HG03196 (cell line): ENCODE measurements at regions not wholly inside any gene's neighbourhood (a gene's known extent, or its start where the extent isn't known, plus 50 kb on each side); places are given as distances from the start of the nearest gene placed in this dataset.

Source experiments
- ATAC-seq: cut with Tn5 transposase; IDR thresholded peaks from one replicate; pipeline ENCODE4 v1.9.1; 2021; ENCODE audit not compliant: unreplicated experiment

DNA sequence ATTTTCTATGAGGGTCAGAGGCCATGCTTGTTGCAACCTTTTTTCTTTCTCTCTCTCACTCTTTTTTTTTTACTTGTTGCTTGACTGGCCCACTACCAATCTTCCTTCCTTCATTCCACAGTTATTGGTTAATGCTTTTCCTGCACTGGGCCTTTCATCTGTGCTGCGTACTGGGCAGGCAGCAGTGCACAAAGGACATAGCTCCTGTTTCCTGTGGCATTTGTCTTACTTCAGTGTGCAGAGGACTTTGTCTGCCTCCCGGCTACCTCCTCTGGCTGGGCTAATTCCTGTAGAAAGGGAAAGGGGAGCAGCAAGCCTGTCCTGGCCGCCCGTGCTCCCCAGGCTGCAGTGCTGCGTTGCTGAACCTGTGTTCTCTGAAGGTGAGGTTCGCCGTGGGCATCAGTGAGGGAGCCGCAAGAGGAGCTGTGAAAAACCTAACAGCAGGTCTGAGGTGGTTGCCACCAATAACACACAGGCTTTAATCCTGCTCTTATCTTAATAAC, 93.7 kb upstream of the RGMA start:
- no peak for ATAC-seq

DNA sequence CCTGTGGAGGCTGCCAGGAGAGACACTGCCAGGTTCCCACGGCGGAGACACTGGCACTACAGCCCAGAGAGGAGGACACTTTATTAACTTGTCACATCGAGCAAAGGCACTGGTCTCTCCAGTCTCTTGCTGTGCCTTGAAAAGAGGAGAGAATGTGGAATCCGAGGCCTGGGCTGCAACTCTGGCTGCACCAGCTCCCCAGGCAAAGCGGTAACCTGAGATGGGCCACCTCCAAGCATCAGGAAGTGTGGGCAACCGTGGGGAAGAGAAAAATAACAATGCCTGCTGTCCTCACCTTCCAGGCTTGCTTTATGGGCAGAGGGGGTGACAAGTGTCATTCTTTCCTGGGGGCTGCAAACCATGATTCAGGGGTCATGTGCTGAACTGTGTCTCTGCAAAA, 91.6 kb upstream of the RGMA start:
- no peak for ATAC-seq

DNA sequence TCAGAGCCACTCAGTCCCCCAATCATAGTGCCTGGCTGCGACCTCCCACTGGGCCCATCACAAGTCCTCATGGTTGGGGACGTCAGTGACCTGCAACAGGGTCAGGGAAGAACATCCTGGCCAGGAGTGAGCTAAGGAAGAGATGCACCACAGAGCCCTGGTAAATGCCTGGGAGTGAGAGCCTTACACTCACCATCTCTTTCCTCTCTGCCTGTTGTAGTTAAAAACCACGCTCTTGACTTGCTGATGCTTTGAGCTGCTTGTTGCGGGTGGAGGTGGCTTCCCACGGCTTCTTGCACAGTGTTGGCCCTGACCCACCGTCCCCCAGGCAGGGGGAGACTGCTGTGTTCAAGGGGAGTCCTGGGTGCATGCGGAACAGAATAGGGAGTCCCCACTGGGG, 91.1 kb upstream of the RGMA start:
- ATAC-seq = no peak

DNA sequence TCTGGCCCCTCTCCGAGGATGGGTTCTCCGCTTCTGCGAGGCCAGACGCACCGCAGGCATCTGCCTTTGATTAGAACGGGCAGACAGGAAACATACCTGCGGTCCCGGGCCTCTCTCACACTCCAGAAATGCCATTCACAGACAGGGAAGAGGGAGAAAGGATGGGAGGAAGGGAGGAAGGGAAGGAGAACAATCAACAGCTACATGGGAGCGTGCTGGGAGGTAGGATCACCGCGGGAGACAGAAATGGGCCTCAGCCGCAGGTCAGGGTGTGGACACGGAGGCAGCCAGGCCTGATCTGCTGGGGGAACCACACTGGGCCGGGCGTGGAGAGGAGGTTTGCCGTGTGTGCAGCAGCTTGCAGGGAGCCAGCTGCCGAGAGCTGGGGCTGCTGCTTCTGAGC, 90.7 kb upstream of the RGMA start:
- no peak for ATAC-seq

DNA sequence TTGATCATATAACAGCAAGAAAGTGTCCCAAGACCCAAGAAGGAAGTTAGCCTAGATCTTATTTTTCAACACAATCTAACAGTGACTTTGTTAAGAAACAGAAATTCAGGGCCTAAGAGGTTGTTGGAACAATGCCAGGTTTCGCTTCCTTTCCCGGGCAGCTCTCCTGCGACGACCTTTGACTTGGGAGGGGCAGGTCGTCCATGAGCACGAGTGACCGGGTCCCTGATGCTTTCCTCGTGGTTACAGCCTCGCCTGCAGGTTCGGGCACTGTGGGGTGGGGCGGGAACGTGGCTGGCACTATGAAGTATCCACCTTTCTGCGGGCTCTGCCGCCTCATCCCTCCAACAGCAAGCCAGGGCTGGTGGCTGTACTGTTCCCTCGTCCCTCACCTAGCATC, 90.1 kb upstream of the RGMA start:
- ATAC-seq = no peak

DNA sequence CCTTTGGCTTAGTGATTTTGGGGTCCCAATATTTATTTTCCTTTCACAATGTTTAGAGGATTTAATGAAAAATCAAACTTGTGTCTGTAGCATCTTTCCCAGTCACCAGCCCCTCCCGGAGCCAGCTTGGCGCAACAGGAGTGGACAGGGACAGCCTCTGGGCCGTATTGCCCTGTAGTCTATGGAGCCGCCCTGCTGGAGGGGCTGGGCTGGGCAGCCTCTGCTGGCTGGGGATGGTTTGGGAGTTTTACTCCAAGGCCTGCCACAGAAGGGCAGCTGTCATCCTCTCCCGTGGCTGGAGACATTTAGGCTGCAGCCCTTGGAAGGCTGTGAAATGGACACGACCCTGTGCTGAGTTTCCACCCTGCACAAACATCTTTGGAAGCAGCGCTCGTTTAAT, 89.4 kb upstream of the RGMA start:
- ATAC-seq = no peak

DNA sequence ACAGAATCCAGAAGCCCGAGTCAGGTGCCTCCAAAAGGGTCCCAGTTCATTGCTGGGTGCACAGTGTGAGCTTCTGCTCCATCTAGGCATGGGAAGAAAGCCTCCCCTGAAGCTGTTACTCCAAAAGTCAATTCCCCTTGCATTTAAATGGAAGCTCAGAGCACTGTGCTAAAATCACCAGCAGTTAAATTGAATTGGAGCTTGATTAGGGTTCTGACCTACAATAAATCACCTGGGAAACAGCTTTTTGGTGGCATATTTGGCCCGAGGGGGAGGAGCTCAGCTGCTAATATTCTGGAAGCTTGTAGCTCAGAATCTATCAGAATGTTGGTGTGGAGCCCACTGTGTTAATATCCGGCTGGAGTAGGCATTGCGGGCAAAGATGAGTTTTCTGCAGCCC, 87.1 kb upstream of the RGMA start:
- no peak for ATAC-seq

DNA sequence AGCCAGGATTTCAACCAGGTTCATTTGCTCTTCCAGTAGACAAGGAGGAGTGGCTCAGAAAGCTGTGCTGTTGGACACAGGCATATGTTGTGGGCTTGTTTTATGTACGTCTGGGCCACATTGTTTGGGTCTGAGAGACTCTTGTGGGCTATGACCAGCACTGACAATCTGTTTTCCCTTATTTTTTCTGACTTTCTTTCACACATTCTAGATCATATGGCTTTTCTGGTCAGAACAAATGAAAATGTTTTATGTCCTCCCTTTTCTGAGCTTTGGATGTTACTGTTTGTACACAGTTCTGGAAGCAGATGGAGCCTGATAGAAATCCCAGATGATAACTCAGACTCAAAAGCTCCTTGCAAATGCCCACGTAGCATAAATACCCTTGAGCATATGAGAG, 85.8 kb upstream of the RGMA start:
- no peak for ATAC-seq

DNA sequence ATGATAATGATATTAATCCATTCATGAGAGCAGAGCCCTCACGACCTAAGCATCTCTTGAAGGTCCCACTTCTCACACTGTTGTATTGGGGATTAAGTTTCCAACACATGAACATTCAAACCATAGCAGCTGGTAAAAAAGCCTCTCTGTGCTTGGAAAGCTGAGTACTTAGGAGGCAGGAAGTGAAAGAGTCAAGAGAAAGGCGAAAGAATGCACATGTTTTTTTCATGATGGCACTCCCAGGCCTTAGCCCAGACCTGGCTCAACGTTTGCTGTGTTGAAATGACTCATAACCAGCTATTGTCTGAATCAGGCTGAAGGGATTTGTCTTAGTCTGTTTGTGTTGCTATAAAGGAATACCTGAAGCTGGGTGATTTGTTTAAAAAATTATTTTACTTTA, 84.4 kb upstream of the RGMA start:
- no peak for ATAC-seq

DNA sequence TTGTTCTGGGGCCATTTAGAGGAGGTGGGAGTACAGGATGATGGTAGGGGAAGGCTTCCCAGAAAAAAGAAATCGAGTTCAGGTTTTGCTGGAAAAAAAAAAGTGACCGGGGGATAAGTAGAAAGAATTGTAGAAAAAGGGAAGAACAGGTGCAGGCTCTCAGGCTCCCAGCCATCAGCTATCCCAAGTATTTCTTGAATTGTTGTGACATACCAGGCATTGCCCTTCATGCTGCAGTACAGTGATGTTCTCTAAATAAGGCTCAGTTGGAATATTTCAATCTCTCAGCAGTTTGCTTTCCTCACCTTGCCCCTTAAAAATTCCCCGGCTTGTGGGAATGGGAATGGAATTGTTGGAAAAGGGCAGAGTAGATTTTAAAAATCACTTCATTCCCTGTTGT, 82.5 kb upstream of the RGMA start:
- no peak for ATAC-seq

DNA sequence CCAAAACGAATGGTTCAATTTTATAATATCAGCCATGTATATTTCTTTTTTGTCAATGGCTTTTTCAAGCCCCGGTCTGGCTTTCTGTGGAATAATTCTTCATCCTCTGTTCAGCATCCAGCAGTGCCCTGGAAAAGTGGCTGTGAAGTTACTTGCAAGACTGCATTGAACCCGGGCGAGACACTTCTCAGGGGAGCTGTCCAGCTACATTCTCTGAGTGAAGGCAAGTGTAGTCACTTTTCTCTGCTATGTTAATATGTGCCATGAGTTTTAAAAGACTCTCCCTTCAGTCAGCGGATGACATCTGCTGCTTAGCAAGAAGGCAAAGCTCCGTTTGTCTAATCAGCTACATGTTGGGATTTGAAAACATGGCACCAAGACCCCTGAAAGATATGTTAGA, 81.3 kb upstream of the RGMA start:
- ATAC-seq = no peak

DNA sequence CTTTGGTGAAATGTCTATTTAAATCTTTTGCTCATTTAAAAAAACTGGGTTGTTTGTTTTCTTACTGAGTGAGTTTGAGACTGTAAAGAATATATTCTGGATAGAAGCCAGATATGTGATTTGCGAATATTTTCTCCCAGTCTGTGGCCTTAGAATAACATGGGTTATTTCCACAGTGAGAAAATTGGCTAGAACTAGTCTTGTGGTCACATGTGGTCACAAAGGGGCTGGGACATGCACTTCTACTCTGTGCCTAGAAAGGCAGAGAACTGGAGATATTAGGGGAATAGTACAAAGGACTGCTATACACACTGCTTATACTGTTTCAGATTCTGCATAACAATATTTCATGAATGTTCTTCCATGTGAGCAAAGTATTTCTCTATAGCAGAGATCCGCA, 79.9 kb upstream of the RGMA start:
- no peak for ATAC-seq

DNA sequence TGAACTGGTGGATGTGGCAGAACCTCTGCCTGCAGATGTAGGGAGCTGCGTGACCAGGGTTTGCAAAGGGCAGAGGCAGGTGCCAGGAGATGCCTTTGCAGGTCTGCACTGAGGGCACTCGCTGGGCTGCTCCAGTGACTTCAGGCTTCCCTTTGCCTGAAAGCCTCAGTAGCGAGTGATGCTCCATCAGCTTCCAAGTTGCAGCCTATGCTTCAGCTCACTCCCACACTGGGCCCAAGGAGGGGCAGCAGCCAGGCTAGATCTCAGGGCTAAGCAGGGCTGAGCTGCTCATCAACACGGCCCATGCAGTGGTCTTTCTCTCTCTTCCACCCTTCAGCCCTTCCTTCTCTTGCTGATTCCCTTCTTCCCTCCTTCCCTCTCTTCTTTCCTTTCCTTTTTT, 78.3 kb upstream of the RGMA start:
- ATAC-seq = no peak

DNA sequence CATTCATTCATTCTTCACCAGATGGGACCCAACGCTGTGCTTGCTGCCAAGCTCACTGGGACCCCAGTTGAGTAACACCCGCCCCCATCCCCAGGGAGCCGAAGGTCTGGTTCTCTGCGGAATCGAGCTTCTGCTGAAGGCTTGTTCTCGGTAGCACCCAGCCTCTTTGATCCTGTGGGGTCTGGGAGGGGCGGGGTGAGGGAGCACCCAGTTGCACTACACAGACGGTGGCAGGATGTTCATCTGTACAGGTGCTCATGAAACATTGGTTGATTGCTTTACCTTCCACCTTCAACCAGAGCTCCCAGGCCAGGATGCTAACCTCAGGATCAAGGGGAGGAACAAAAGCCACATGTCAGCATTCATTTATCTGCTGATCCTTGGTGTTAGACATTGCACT, 77.7 kb upstream of the RGMA start:
- ATAC-seq = no peak

DNA sequence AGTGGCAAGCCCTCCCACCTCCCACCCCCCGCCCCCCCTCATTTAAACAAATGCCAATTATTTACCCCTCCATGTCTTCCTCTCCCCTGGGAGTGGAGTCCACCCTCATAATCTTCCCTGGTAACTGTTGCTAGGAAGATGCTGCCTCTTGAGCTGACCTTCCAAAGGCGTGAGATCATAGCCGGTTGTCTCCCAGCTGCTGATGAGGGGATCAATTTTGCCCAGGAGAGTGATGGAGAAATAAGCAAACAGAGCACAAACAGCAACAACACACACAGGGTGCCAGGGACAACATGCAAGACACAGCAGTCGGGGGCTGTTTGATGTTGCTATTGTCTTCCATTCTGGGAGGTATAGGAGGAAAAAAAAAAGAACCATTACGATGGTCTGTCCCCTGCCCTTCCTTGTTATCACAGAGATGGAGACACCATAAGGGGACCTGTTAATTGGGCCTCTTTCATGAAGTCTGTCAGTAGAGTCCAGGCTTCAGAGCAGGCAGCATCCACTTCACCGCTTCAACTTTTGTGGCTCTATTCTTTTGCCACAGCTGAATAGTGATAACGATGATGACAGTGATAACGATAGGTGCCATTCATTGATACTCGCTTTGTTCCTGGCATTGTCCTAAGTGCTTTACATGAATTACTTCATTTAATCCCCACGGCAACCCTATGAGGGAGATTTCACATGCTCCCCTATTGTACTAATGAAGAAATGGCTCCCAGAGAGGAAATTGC, 76.9 kb upstream of the RGMA start:
- no peak for ATAC-seq

DNA sequence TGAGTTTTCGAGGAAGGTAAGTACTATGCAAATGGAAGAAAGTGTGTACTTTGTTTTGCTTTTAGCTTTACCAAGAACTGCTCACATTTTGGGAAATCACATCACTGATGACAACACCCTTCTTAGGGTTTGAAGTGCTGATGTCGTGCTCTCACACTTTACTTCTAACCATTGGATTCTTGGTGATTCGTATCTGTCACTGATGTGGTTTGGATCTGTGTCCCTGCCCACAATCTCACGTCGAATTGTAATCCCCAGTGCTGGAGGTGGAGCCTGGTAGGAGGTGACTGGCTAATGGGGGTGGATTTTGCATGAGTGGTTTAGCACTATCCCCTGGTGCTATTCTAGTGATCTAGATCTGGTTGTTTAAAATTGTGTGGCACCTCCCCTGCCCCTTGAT, 75.4 kb upstream of the RGMA start:
- no peak for ATAC-seq

DNA sequence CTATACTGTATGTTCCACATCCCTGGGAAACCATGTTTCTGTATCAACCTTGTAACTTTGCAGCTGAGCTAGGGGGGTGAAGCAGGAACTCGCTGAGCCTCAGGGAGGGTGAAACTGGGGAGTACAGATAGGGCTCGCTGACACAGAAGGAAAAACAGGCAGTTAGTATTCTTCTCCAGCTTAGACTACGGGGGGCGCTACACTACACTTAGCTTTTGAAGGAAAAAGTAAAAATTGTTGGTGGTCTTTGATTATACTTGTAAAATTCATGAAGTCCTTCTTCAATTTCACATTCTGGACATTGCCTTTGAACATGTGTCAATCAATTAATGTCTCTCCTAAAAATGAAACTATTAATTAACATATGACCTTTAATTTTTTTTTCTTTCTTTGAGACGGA, 73.5 kb upstream of the RGMA start:
- ATAC-seq = no peak

DNA sequence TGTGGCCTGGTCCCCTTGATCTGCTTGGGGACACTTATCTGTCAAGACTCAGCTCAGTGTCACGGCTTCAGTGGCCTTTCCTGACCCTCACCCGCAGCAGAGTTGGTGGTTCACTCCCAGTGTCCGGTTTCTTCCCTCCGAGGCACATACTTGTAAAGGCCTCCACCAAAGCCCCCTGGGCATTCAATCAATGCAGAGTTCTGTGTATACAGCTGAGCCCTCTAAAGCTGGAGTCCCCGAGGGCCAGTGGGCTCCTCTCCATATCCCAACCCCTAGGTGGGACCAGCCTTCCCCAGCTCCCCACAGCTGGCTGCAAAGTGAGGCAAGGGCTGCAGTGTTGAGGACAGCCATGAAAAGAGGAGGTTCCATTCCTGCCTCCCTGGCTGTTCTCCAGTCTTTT, 70.9 kb upstream of the RGMA start:
- no peak for ATAC-seq

DNA sequence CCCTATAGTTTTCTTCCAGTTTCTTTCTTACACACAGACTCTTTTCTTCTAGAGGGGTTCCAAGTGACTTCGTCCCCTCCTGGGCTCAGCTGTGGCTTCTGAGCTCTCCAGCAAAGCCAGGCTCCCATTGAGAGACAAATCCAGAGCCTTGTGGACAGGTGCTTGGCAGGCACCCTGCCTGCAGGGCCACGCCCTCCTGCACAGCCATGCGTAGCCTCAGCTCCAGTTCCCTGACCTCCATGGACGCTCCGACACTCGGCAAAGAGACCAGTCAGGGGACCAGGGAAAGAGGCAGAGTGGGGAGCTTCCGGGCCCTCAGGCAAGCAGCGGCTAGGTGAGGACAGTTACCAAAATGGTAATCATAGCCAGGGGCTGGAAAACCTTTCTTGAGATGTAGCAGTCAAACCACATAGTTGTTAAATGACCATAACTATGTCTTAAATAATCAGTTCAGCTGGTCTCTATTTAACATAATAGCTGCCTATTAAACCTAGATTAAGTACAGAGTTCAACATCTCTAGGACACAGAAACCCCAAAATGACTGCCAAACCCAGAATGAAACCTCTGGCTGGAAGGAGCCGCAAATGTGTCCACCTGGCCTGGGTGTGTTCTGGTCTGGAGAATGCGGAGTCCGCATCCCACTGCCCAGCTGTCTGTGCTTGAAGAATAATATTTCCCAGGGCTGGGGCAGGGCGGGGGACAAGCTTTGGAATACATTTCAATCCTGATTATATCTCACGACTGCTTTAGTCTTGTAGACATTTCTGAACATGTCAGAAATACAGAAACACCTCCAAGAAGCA, 69.3 kb upstream of the RGMA start:
- no peak for ATAC-seq

DNA sequence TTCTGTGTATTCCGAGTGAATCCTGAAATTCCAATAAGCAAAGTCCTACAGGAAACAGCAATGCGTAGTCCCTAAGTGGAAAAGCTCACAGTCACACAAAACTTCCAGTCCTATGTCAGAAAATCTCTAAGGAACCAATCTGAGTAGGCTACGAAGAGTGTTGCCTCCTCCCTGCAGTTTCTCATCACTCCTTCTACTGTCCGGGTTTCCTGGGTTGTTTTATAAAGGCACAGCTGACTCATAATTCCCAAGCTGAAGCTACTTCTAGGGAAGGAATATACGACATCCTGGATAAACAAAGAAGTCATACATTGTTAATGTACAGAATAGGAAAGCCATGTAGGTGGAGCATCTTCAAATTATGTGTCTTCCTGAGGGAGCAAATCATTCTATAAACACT, 65.7 kb upstream of the RGMA start:
- no peak for ATAC-seq

DNA sequence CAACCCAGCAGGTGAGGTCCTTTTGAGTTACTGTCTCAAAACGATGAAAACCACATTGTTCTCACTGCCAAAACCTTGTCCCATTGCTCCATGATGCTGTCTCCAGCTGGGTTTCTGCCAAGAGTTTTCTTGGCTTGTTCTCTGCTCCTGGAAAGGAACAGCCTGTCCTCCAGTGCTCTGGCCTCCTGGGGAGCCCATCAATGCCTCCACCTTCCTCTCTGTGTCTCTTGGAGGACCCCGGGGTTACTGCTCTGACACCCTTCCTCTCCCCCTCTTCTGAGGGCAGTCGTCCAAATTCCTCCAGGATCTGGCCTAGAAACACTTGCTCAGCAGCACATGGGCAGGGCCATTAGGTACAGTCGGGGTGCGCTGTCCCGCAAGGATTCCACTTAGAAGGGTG, 63.9 kb upstream of the RGMA start:
- ATAC-seq = no peak

DNA sequence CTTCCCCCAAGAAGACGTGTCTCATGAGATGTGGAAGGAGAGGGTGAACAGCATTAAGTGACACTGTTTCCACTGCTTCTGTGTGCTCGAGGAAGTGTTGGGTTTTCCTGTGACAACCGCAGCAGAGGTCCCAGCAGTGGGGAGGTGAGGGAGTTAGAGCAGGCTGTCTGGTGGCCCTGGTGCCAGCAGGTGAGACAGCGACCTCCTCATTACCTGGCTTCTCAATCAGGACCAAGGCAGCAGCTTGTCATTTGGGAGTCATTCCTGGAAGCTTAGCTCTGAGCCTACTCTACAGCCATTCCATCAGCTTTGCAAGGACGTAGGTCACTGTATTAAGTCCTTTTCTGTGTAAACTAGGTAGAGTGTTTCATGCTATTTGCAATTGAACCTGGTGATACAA, 63.3 kb upstream of the RGMA start:
- ATAC-seq = no peak
